ENCODE measurements at regions not wholly inside any gene's neighbourhood (a gene's known extent, or its start where the extent isn't known, plus 50 kb on each side); places are given as distances from the start of the nearest gene placed in this dataset.
A peak's percentile ranks its signal among the peaks of the same experiment; 100 is the strongest.

DNA sequence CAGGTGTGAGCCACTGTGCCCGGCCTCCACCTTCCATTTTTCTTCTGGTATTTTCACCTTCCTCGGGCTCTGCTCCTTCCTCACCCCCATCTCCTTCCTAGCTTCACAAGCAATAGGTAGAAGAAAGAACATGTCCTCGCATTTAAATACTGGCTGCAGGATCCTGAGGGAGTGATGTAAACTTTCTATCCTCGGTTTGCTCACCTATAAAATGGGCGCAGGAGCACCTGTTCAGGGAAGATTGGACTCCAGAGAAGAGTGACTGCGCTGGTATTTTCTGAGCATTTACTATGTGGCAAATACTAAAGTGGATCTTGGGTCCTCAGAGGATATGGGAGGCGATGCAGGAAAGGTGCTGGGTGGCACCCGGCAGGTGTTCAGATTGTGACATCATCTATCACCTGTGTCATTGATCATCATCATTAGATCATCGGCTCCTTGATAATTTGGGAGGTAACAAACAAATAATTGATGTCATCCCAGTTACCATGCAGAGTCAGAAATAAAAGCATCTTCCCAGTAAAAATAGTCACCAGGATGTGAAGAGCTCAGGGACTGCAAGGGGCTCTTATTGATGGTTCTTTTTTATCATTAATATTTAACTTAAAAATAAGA lies 72.8 kb downstream of the FOXL1 start:
- no peak overlapping the region for H3K4me3 Mint-ChIP-seq
- peaks cover 19% of the 10 kb centered on the region for H3K9me3 Mint-ChIP-seq
- no peak for DNase-seq
- intact Hi-C loops (cut with micrococcal nuclease): no loop called here
- POLR2A ChIA-PET: no interaction called here
- no peak overlapping the region for H3K27ac Mint-ChIP-seq
- H3K4me1 Mint-ChIP-seq (ENCODE audit: low read depth): no peaks in the 10 kb centered on the region
- H3K36me3 Mint-ChIP-seq: no peaks in the 10 kb centered on the region
- CTCF ChIA-PET: no interaction called here
- H3K27me3 Mint-ChIP-seq: peaks cover 8% of the 10 kb centered on the region

DNA sequence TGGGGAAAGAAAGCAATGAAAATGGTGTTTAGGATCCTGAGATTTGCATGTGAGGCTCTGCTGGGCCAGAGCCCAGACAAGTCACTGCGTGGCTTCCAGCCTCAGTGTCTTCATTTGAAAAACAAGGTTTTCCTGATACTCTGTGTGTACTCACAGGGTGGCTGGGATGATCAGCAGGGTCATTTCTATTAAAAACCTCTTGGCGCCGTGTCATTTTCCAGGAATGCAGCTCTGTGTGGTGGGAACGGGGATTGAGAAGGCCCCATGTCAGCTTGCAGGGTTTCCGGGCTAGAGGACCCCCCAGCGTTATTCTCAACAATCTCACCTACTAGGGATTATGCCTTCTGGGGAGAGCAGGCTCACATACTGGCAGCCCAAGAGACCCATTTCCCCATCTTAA lies 73.5 kb downstream of the FOXL1 start:
- CTCF ChIA-PET: no interaction called here
- H3K27me3 Mint-ChIP-seq: peaks cover 11% of the 10 kb centered on the region

DNA sequence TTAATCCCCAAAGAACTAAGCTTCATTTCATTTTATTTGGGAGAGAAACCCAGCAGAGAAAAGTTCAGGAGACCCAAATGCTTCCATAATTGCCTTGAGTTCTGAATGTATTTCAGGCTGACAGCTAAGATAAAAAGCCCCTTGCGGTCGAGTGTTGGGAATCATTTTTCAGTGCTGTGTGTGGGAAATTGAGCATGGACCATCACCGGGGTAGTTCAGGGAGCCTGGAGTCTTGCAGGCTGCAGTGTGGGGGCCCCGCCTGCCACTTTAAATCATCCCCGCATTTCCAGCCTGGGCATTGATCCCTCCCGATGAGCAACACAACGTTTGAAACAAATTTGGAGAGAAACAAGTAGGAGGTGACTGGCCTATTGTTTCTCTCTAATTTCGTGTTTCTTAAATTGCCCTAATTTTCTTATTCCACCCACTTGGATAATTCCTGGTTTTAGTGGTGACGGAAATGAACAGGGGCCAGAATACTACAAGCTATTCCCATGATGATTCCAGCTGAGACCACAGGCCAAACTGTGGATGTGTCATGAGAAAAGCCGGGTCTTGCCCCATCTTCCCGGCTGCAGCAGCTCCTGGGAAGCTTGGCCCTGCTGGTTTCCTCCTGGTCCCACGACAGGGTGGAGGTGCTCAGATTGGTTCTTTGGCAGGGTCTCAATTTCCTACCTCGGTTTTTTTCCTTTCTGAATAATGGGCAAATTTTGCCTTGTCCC lies 75.1 kb downstream of the FOXL1 start:
- peaks cover 8% of the 10 kb centered on the region for H3K9me3 Mint-ChIP-seq
- H3K4me1 Mint-ChIP-seq (ENCODE audit: low read depth): no peaks in the 10 kb centered on the region
- no peaks in the 10 kb centered on the region for H3K36me3 Mint-ChIP-seq
- no peak overlapping the region for H3K27ac Mint-ChIP-seq
- H3K27me3 Mint-ChIP-seq: peaks cover 13% of the 10 kb centered on the region
- no peak for DNase-seq
- ChIA-PET CTCF (no interaction called here), POLR2A (no interaction called here)
- H3K4me3 Mint-ChIP-seq: no peak overlapping the region
- intact Hi-C loops (cut with micrococcal nuclease): no loop called here

More for the DNA sequence above, 73.5 kb downstream of the FOXL1 start:
- intact Hi-C loops (cut with micrococcal nuclease): no loop called here
- Mint-ChIP-seq H3K36me3 (no peaks in the 10 kb centered on the region), H3K27ac (no peak overlapping the region), H3K4me1 (ENCODE audit: low read depth) (no peaks in the 10 kb centered on the region), H3K9me3 (peaks cover 19% of the 10 kb centered on the region), H3K4me3 (no peak overlapping the region)
- no peak for DNase-seq
- POLR2A ChIA-PET: no interaction called here

DNA sequence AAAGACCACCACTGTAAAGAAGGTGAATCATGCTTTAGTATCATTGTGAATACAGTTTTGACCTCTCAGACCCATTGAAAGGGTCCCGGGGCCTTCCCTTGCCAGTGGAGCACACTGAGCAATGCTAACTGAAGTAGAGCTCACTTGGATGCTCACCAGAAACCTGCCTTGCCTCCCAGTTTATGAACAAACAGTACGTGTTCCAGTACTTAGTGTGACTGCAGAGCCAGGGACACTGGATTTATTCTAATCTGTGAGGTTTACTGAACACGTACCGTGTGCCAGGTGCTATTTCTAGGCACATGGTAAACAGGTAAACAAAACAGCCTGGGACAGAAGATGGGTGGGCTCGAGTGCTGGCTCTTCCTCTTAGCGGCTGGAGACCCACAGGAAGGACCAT lies 79.6 kb downstream of the FOXL1 start:
- POLR2A ChIA-PET: no interaction called here
- peaks cover 23% of the 10 kb centered on the region for H3K27me3 Mint-ChIP-seq

DNA sequence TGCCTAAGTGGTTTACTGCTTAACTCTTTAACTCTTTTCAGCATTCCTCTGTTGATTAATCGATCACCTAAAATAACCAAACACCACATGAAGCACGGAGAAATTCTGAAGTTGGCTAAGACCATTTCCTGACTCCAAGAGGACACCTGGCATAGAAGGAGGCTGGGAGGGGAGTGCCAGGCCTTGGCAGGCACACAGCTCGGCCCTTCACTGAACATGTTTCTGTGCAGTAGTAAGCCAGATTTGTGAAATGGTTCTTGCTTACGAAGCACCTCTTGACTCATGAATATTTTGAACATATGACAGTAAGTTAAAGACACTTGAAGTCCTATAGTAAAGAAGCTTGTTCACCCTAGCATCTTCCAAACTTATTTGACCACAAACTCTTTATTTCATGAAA lies 82.3 kb downstream of the FOXL1 start:
- no peak overlapping the region for H3K27ac Mint-ChIP-seq

More for the DNA sequence above, 79.6 kb downstream of the FOXL1 start:
- intact Hi-C loops (cut with micrococcal nuclease): no loop called here
- Mint-ChIP-seq H3K4me1 (ENCODE audit: low read depth) (no peaks in the 10 kb centered on the region), H3K36me3 (no peaks in the 10 kb centered on the region), H3K4me3 (no peak overlapping the region), H3K27ac (no peak overlapping the region), H3K9me3 (peaks cover 7% of the 10 kb centered on the region)
- DNase-seq: no peak
- CTCF ChIA-PET: no interaction called here

DNA sequence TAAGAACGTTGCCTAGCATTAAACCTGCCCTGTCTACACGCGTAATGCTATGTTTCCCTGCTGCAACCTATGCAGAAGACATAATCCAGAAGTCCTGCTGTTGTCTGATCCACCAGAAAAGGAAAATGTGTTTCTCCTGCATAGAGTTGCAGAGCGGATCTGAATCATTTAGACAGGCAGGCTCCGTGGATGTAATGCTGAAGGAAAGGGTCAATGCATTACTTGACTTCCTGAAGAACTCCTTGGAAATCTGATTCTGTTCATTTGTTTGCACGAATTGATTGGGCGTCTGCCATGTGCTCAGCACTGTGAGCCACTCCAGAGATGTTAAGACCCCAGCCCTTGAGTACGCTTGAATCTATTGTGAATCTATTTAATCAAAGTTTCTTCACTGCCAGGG lies 83.4 kb downstream of the FOXL1 start:
- no peak overlapping the region for H3K27ac Mint-ChIP-seq
- ChIA-PET POLR2A (no interaction called here), CTCF (no interaction called here)
- H3K9me3 Mint-ChIP-seq: peaks cover 9% of the 10 kb centered on the region
- peaks cover 2% of the 10 kb centered on the region for H3K36me3 Mint-ChIP-seq
- H3K27me3 Mint-ChIP-seq: peaks cover 31% of the 10 kb centered on the region
- H3K4me3 Mint-ChIP-seq: no peak overlapping the region
- peaks cover 27% of the 10 kb centered on the region for H3K4me1 Mint-ChIP-seq (ENCODE audit: low read depth)
- intact Hi-C loops (cut with micrococcal nuclease): no loop called here
- DNase-seq: no peak

More for the DNA sequence above, 82.3 kb downstream of the FOXL1 start:
- DNase-seq: no peak
- POLR2A ChIA-PET: no interaction called here
- Mint-ChIP-seq H3K27me3 (peaks cover 28% of the 10 kb centered on the region), H3K4me3 (no peak overlapping the region), H3K4me1 (ENCODE audit: low read depth) (peaks cover 24% of the 10 kb centered on the region), H3K36me3 (peaks cover 2% of the 10 kb centered on the region), H3K9me3 (peaks cover 9% of the 10 kb centered on the region)
- CTCF ChIA-PET: no interaction called here
- intact Hi-C loops (cut with micrococcal nuclease): no loop called here

DNA sequence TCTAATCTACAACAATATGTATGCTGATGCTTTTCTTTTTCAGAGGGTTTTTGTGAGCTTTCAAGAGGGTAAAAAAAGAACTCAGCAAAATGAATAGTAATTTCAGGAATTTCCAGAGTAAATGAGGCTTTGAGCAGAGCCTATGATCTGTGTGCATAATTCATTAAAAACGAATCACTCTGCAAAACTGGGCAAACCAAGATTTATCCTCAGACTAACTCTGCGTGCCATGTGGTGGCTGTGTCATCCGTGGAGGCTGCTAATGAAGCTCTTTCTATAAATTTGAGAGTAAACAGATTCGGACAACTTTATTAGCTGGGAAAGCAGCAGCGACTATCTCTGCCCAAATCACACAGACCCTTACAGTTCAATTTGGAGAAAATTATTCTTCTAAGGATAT lies 83.8 kb downstream of the FOXL1 start:
- POLR2A ChIA-PET: no interaction called here
- H3K36me3 Mint-ChIP-seq: peaks cover 2% of the 10 kb centered on the region
- H3K27ac Mint-ChIP-seq: no peak overlapping the region
- peaks cover 27% of the 10 kb centered on the region for H3K4me1 Mint-ChIP-seq (ENCODE audit: low read depth)
- intact Hi-C loops (cut with micrococcal nuclease): no loop called here
- DNase-seq: no peak
- CTCF ChIA-PET: no interaction called here
- H3K27me3 Mint-ChIP-seq: peaks cover 30% of the 10 kb centered on the region
- H3K4me3 Mint-ChIP-seq: no peak overlapping the region
- peaks cover 9% of the 10 kb centered on the region for H3K9me3 Mint-ChIP-seq

DNA sequence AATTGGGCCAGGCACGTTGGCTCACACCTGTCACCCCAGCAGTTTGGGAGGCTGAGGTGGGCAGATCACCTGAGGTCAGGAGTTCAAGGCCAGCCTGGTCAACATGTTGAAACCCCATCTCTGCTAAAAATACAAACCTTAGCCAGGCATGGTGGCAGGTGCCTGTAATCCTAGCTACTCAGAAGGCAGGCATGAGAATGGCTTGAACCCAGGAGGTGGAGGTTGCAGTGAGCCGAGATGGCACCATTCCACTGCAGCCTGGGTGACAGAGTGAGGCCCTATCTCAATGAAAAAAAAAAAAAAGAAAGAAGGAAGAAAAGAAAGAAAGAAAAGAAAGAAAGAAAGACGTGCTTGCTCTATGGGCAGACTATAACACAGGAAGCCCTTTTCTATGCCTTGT lies 84.4 kb downstream of the FOXL1 start:
- peaks cover 30% of the 10 kb centered on the region for H3K27me3 Mint-ChIP-seq
- no peak overlapping the region for H3K4me3 Mint-ChIP-seq
- intact Hi-C loops (cut with micrococcal nuclease): no loop called here
- H3K36me3 Mint-ChIP-seq: peaks cover 2% of the 10 kb centered on the region
- H3K4me1 Mint-ChIP-seq (ENCODE audit: low read depth): peaks cover 27% of the 10 kb centered on the region
- no peak overlapping the region for H3K27ac Mint-ChIP-seq
- DNase-seq: no peak
- peaks cover 9% of the 10 kb centered on the region for H3K9me3 Mint-ChIP-seq
- CTCF ChIA-PET: no interaction called here
- POLR2A ChIA-PET: no interaction called here

DNA sequence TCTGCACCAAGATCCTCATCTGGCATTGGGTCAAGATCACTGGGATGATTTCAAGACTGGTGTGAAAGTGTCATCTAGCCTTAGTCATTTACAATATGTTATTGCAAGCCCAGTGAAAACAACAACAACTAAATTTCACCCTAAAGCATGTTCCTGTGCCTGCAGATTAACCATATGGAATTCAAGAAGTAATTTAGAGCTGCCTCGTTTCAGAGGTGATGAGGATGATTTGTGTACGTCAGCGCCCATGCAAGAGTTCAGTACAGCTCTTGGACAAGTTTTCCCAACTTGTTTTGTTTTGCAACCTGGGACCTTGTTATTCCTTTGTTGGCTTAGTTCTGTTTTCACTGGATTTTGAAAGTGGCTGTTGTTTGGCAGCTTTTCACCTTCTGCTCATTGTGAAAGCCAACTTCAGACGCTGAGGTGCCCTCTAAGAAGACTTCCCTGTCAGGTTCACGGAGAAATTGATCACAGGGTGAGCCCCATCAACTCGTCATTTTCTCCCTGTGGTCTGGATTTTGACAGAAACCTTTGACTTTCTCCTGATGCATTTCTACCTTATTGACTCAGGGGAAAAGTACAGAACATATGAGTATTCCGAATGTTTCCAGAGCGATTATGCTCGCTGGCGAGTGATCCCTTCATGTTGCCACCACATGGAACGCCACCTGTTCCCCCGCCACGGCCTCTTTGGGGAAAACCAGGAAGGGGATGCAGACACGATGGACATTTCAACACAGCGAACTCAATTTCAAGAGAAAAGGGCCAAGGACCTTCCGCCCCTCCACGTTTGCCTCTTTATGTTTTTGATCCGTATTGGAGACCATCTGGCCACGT lies 85.6 kb downstream of the FOXL1 start:
- DNase-seq: peak; percentile 47
- intact Hi-C loops (cut with micrococcal nuclease): loop anchor here (2.0 kb wide), 1 partner anchor 59 kb away; no protein-coding TSS in a partner anchor
- Mint-ChIP-seq H3K9me3 (peaks cover 9% of the 10 kb centered on the region), H3K4me1 (ENCODE audit: low read depth) (peaks cover 30% of the 10 kb centered on the region), H3K36me3 (peaks cover 2% of the 10 kb centered on the region), H3K27me3 (peaks cover 30% of the 10 kb centered on the region), H3K27ac (peak overlapping the region; percentile 83), H3K4me3 (no peak overlapping the region)
- ChIA-PET POLR2A (interaction anchor here (0.8 kb wide), 1 partner anchor 500 kb away, joined by 3 read pairs; no protein-coding TSS in a partner anchor), CTCF (no interaction called here)

DNA sequence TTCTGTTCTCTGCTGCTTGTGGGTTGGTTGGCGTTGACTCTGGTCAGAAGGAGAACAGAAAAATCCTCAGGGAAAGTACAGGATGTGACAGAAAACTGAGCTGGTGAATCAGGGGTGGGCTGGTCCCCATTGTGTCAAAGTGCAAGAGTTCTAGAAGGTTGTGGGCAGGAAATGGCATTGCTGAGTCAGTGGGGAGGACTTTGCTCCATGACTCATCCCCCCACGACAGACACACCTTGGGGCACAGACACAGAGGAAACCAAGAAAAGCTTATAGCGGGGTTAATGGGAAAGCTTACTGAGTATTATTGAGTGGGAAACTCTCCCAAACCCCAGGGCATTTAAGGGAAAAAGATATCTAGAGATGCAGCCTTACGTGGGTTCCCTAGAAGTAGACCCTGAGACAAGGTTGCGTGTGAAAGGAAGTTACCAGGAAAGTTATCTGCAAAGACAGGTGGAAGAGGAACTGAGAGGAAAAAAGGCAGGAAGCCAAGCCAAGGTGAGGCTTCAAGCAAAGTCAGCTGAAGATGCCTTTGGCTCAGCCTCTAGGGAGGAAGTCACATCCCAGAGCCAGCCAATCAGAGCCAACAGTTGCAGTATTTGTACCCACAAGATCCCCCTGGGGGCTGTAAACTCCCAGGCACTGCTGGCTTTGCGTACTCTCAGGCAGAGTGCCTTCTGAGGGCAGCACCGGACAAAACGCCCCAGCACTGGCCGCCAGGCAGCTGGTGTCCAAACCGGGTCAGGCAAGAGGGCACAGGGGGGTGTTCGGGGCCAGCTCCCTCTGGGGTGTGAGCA lies 86.4 kb downstream of the FOXL1 start:
- Mint-ChIP-seq H3K27me3 (peaks cover 32% of the 10 kb centered on the region), H3K27ac (peak overlapping the region; percentile 83), H3K36me3 (peaks cover 2% of the 10 kb centered on the region), H3K4me1 (ENCODE audit: low read depth) (peaks cover 34% of the 10 kb centered on the region), H3K4me3 (peak overlapping the region; percentile 27), H3K9me3 (peaks cover 8% of the 10 kb centered on the region)
- ChIA-PET POLR2A (interaction anchor here (0.8 kb wide), 1 partner anchor 499 kb away, joined by 3 read pairs; no protein-coding TSS in a partner anchor), CTCF (no interaction called here)
- peak; percentile 87 for DNase-seq
- intact Hi-C loops (cut with micrococcal nuclease): loop anchor here (2.0 kb wide), 1 partner anchor 60 kb away; no protein-coding TSS in a partner anchor

DNA sequence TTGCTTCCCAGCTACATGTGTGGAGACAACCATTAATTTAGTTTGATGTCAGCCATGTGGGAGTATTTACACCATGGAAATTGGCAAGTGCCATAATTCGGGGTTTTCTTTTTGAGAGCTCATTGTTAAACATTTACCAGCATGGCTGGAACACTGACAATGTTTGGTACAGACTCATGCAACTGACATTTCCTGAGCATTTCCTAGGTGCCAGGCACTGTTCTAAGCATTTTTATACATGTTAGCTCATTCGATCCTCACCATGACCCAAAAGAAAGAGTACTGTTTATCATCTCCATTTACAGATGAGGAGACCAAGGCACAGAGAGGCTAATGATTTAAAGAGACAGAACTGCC lies 86.9 kb downstream of the FOXL1 start:
- no peak for DNase-seq
- Mint-ChIP-seq H3K36me3 (peaks cover 2% of the 10 kb centered on the region), H3K4me1 (ENCODE audit: low read depth) (peaks cover 34% of the 10 kb centered on the region), H3K4me3 (no peak overlapping the region), H3K27me3 (peaks cover 32% of the 10 kb centered on the region), H3K27ac (no peak overlapping the region), H3K9me3 (peaks cover 6% of the 10 kb centered on the region)
- ChIA-PET POLR2A (no interaction called here), CTCF (no interaction called here)
- intact Hi-C loops (cut with micrococcal nuclease): loop anchor here (2.0 kb wide), 1 partner anchor 60 kb away; no protein-coding TSS in a partner anchor

DNA sequence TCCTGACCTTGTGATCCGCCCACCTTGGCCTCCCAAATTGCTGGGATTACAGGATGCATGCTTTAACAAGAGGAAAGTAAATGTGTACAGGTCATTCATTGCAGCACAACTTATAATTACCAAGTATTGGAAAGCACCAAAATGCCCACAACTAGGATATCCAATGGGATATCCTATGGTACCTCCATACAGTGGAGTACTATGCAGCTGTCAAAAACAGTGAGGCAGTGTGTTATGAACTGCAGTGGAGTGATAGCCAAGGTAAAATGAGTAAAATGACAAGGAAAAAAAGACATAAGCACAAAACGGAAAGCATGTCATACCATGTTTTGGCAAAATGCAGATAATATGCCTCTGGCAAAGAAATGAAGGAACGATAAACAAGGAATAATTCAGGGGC lies 87.6 kb downstream of the FOXL1 start:
- H3K4me1 Mint-ChIP-seq (ENCODE audit: low read depth): peaks cover 34% of the 10 kb centered on the region
- peaks cover 6% of the 10 kb centered on the region for H3K9me3 Mint-ChIP-seq
- ChIA-PET POLR2A (no interaction called here), CTCF (no interaction called here)
- peaks cover 2% of the 10 kb centered on the region for H3K36me3 Mint-ChIP-seq
- intact Hi-C loops (cut with micrococcal nuclease): loop anchor here (2.0 kb wide), 1 partner anchor 61 kb away; no protein-coding TSS in a partner anchor
- H3K27me3 Mint-ChIP-seq: peaks cover 30% of the 10 kb centered on the region
- no peak overlapping the region for H3K4me3 Mint-ChIP-seq
- no peak overlapping the region for H3K27ac Mint-ChIP-seq
- DNase-seq: no peak
